Left lung (tissue), 4 donors: ENCODE measurements at regions not wholly inside any gene's neighbourhood (a gene's known extent, or its start where the extent isn't known, plus 50 kb on each side); places are given as distances from the start of the nearest gene placed in this dataset.

Experiments used
- ATAC-seq: fragments of 200-7000 bp; cut with Tn5 transposase; one replicate; pipeline ENCODE4 v1.9.1; 2020; ENCODE audit warnings: moderate library complexity
- DNase-seq, 4 donors: peaks; one replicate each; pipeline ENCODE4 v3.0.0-alpha.2; 2013 to 2020
- H3K27ac ChIP-seq, 2 donors: fragments of 200-600 bp; sonication (generic) in 1 of 2; one replicate each; pipeline versions ENCODE4 v1.5.0 to v1.8.0; 2020 to 2021
- H3K27me3 ChIP-seq, 2 donors: fragments of 200-600 bp; sonication (generic) in 1 of 2; one replicate each; pipeline versions ENCODE4 v1.5.0 to v1.8.0; 2020 to 2021
- H3K36me3 ChIP-seq, 2 donors: fragments of 200-600 bp; sonication (generic) in 1 of 2; one replicate each; pipeline versions ENCODE4 v1.5.0 to v1.8.0; 2020 to 2021
- H3K4me1 ChIP-seq, 2 donors: fragments of 200-600 bp; one replicate each; pipeline ENCODE4 v1.8.0; 2021
- H3K4me3 ChIP-seq, 2 donors: fragments of 200-600 bp; sonication (generic) in 1 of 2; one replicate each; pipeline versions ENCODE4 v1.5.0 to v1.8.0; 2020 to 2021; ENCODE audit warnings: mild to moderate bottlenecking in 1 of 2
- H3K9me3 ChIP-seq, 2 donors: fragments of 200-600 bp; sonication (generic) in 1 of 2; one replicate each; pipeline versions ENCODE4 v1.5.0 to v1.8.0; 2020 to 2021
- intact Hi-C, 2 donors: fragments of 100-400 bp; cut with DNase I; formaldehyde crosslinking; loops; one replicate each; pipeline versions ENCODE4 v1.11.2 to v1.14.2; 2022
- TF ChIP-seq, protein P1 (sequence below), 2 donors: fragments of 200-600 bp; sonication (generic) in 1 of 2; IDR thresholded peaks; one replicate each; pipeline versions ENCODE4 v1.5.0 to v1.8.0; 2021; ENCODE audit warnings: antibody characterized with exemption in 2 of 2
- donor health status: DM: no; HTN: yes; CAD: no.
- donor health status: DM: no; HTN: no; CAD: no.

DNA sequence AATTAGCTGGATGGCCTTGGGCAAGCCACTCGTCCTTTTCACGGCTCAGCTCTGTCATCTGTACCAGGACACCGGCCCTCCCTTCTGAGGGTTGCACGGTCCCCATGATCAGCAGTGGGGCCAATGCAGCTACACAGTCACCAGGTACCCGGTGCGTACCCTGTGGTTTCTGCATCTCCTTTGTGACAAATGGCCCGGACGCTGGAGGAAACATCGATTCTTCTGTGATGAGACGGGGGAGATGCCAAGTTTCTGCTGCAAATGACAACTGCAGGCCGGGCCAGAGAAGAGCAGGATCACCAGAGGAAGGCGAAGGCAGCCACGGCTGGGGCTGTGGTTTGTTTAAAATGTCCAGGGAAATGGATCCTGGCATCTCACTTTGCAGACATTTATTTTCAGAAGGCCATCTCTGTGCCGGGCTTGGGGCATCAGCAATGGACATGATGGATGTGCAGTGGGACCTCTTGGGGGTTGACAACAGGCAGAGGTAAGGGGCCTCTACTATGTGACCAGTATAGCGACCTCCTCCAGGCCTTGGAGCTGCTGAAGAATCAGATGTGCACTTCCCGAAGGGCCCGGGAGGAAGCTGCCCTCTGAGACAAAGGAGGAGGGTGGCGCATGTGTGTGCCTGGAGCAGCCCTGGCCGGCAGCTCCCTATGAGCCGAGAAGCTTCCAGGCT is 221.9 kb upstream of the C1orf174 start:
- intact Hi-C loops: no loop called here
- TF ChIP-seq, protein P1, sequence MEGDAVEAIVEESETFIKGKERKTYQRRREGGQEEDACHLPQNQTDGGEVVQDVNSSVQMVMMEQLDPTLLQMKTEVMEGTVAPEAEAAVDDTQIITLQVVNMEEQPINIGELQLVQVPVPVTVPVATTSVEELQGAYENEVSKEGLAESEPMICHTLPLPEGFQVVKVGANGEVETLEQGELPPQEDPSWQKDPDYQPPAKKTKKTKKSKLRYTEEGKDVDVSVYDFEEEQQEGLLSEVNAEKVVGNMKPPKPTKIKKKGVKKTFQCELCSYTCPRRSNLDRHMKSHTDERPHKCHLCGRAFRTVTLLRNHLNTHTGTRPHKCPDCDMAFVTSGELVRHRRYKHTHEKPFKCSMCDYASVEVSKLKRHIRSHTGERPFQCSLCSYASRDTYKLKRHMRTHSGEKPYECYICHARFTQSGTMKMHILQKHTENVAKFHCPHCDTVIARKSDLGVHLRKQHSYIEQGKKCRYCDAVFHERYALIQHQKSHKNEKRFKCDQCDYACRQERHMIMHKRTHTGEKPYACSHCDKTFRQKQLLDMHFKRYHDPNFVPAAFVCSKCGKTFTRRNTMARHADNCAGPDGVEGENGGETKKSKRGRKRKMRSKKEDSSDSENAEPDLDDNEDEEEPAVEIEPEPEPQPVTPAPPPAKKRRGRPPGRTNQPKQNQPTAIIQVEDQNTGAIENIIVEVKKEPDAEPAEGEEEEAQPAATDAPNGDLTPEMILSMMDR (IDR thresholded peaks at IDR 0.05): no peak
- ATAC-seq (no peak), DNase-seq (no peak)
- no peaks in the 10 kb centered on the region for H3K4me1 ChIP-seq
- H3K27ac ChIP-seq: no peak overlapping the region
- H3K9me3 ChIP-seq: no peaks in the 10 kb centered on the region
- no peak overlapping the region for H3K4me3 ChIP-seq
- peaks cover 0 to 44% of the 10 kb centered on the region in 2 donors for H3K27me3 ChIP-seq
- no peaks in the 10 kb centered on the region for H3K36me3 ChIP-seq

DNA sequence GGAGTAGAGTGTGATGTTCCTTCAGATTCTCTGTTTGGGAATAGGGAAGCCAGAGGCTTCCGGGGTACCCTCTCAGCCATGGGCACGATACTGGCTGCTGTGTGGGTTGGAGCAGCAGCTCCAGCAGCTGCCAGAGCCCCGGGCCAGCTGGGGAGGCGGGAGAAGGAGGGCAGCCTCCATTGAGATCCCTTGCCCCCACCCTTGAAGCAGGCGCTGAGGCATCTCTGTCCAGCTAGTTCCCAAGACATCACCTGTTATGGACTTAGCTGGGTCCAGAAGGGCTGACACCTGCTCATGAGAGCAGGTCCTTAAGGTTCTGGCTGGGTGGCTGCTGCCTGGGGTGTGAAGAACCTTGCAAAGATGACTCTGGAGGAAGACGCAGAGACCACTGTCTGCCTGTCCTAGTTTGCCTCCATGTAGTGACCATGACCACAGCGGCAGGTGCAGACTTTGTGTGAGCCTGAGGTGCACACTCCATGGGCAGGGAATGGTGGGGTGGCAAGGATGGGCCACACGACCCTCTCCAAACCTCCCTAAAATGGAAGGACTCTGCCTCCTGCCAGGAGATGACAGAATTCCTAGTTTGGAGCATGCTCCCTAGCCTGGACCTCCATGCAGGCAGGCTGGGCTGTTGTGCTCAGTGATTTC is 222.6 kb upstream of the C1orf174 start:
- ATAC-seq (no peak), DNase-seq (no peak)
- Histone ChIP-seq H3K36me3 (no peaks in the 10 kb centered on the region), H3K4me3 (no peak overlapping the region), H3K27ac (no peak overlapping the region), H3K4me1 (no peaks in the 10 kb centered on the region), H3K9me3 (no peaks in the 10 kb centered on the region), H3K27me3 (peaks cover 0 to 44% of the 10 kb centered on the region in 2 donors)
- TF ChIP-seq, protein P1 (IDR thresholded peaks at IDR 0.05): no peak
- intact Hi-C loops: no loop called here

DNA sequence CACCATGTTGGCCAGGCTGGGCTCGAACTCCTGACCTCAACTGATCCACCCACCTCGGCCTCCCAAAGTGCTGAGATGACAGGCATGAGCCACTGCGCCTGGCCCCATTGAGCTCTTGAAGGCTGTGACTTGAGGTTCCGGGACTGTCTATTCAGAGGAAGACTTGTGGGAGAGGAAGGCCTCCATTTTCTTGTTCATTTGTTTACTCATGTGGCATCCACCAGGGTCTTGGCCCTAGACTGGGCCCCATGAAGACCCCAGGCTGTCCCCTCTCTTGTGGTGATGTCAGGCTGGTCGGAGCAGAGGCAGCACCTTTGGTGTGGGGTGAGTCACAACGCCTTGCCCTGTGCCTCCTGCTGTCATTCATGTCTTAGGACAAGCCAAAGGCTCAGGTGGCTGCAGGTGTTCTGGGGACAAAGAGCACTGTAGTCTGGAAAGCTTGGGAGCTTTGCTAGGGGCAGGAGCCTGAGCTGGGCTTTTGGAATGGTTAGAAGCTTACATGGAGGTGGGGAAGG is 224.6 kb upstream of the C1orf174 start:
- DNase-seq: no peak
- H3K4me1 ChIP-seq: no peaks in the 10 kb centered on the region
- intact Hi-C loops: no loop called here
- H3K36me3 ChIP-seq: no peaks in the 10 kb centered on the region
- H3K4me3 ChIP-seq: no peak overlapping the region
- TF ChIP-seq, protein P1 (IDR thresholded peaks at IDR 0.05): no peak
- H3K9me3 ChIP-seq: no peaks in the 10 kb centered on the region
- ATAC-seq: no peak
- H3K27ac ChIP-seq: no peak overlapping the region
- H3K27me3 ChIP-seq: peaks cover 0 to 29% of the 10 kb centered on the region in 2 donors

DNA sequence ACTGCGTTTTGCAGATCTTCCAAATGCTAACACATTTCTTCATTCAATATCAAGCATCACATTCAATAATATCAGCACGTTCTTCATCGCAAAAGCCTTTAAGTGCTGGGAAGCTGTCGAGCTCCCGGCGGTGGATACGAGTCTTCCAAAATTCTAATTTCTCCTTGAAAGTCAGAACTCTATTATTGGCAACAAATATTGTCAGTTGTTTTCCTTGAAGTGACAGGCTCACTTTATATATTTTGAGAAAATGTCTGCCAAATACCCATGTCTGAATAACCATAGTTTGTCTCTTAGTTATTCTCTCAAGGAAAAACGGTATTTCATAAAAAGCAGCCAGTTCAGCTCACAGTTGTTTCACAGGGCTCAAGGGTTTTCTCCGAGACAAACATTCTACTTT is 226.2 kb upstream of the C1orf174 start:
- ATAC-seq (no peak), DNase-seq (no peak)
- TF ChIP-seq, protein P1 (IDR thresholded peaks at IDR 0.05): no peak
- Histone ChIP-seq H3K27ac (no peak overlapping the region), H3K4me1 (no peaks in the 10 kb centered on the region), H3K9me3 (no peaks in the 10 kb centered on the region), H3K36me3 (no peaks in the 10 kb centered on the region), H3K27me3 (peaks cover 0 to 22% of the 10 kb centered on the region in 2 donors), H3K4me3 (no peak overlapping the region)
- intact Hi-C loops: no loop called here

DNA sequence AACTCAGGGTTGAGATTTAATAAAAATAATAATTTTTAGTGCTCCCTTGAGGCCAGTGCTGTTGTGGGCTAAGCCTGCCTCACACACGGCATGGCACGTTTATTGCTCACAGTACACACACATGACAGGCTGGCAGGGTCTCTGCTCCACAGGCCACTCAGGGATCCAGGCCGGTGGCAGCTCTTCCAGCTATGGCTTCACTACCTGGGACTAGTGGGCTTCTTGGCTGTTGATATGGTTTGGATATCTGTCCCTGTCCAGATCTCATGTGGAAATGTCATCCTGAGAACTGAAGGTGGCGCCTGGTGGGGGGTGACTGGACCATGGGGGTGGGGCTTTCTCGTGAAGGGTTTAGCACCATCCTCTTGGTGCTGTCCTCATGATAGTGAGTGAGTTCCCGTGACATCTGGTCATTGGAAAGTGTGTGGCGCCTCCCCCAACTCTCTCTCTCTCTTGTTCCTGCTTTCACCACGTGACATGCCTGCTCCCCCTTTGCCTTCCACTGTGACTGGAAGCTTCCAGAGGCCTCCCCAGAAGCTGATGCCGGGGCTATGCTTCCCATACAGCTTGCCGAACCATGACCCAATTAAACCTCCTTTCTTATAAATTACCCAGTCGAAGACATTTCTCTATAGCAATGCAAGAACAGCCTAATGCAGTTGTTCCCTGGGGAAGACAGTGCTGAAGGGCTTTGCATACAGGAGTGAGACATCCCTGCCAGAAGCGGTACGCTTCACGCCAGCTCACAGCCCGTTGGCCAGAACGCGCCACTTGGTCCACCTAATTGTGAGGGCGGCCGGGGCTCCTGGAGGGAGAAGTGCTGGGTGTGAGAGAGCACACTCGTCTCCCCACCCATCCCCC is 226.9 kb upstream of the C1orf174 start:
- ATAC-seq: no peak
- Histone ChIP-seq H3K4me1 (no peaks in the 10 kb centered on the region), H3K4me3 (no peak overlapping the region), H3K9me3 (no peaks in the 10 kb centered on the region), H3K36me3 (no peaks in the 10 kb centered on the region), H3K27me3 (peaks cover 0 to 21% of the 10 kb centered on the region in 2 donors), H3K27ac (no peak overlapping the region)
- TF ChIP-seq, protein P1 (IDR thresholded peaks at IDR 0.05): no peak
- intact Hi-C loops: no loop called here
- peak in 1 of 4 donors; percentile 77 for DNase-seq
